Keratinocyte (primary cell): ENCODE measurements at regions not wholly inside any gene's neighbourhood (a gene's known extent, or its start where the extent isn't known, plus 50 kb on each side); places are given as distances from the start of the nearest gene placed in this dataset.

ENCODE experiments used
- CTCF ChIP-seq, 3 experiments: IDR thresholded peaks in 1 of 3; conservative IDR thresholded peaks in 1 of 3; optimal IDR thresholded peaks in 1 of 3; 2 replicates in 2 of 3; 3 replicates in 1 of 3; pipeline versions ENCODE3 to v1.5.1; 2011; ENCODE audit warnings: low read length in 3 of 3, mild to moderate bottlenecking in 3 of 3, moderate library complexity in 2 of 3, control low read depth in 1 of 3, inconsistent platforms in 1 of 3; ENCODE audit not compliant: insufficient read depth in 2 of 3; ENCODE audit errors: extremely low read depth in 1 of 3
- EZH2 ChIP-seq: IDR thresholded peaks from one replicate; pipeline ENCODE4 v1.6.1; 2012; ENCODE audit warnings: inconsistent platforms, mild to moderate bottlenecking, low read length, moderate library complexity

GRCh38 chr14:42602336-42602845, 995.7 kb downstream of the LRFN5 start:
- TF ChIP-seq CTCF (optimal IDR thresholded peaks at IDR 0.05 in 1 of 3, IDR thresholded peaks at IDR 0.05 in 1 of 3, conservative IDR thresholded peaks at IDR 0.05 in 1 of 3; ENCODE audit: extremely low read depth in 1 of 3, insufficient read depth in 2 of 3, low read length in 3 of 3) = no peak
- no peak for TF ChIP-seq EZH2
